ENCODE measurements at regions not wholly inside any gene's neighbourhood (a gene's known extent, or its start where the extent isn't known, plus 50 kb on each side); places are given as distances from the start of the nearest gene placed in this dataset.
"Not testable (repeated sequence)": the region's sequence is repeated elsewhere in the genome, so short reads cannot be mapped to it uniquely, and the experiment has no call there.

- DNase-seq, result not testable (repeated sequence)
Measured at GRCh38 chr7:76709703-76710102, 82.6 kb upstream of the POMZP3 start.

- not testable (repeated sequence) for DNase-seq
Measured at GRCh38 chr7:76708446-76708845, 81.4 kb upstream of the POMZP3 start.

GRCh38 chr7:76703815-76704214, 76.7 kb upstream of the POMZP3 start:
- not testable (repeated sequence) for DNase-seq

- DNase-seq, result not testable (repeated sequence)
Measured at GRCh38 chr7:76686277-76686676, 59.2 kb upstream of the POMZP3 start.

- not testable (repeated sequence) for DNase-seq
Measured at GRCh38 chr7:76684737-76685136, 57.7 kb upstream of the POMZP3 start.

GRCh38 chr7:76683631-76684030, 56.6 kb upstream of the POMZP3 start:
- not testable (repeated sequence) for DNase-seq

- not testable (repeated sequence) for DNase-seq
Measured at GRCh38 chr7:76681810-76682209, 54.7 kb upstream of the POMZP3 start.

- DNase-seq, result not testable (repeated sequence)
Measured at GRCh38 chr7:76679174-76679573, 52.1 kb upstream of the POMZP3 start.

GRCh38 chr7:76678500-76678899, 51.4 kb upstream of the POMZP3 start:
- not testable (repeated sequence) for DNase-seq

- not testable (repeated sequence) for DNase-seq
Measured at GRCh38 chr7:76676890-76677289, 49.8 kb upstream of the POMZP3 start.
